HFF-Myc (cell line): ENCODE measurements at regions not wholly inside any gene's neighbourhood (a gene's known extent, or its start where the extent isn't known, plus 50 kb on each side); places are given as distances from the start of the nearest gene placed in this dataset.

Experiments
- DNase-seq: peaks from one replicate; pipeline ENCODE4 v3.0.0-alpha.2; 2011; ENCODE audit warnings: low read depth; ENCODE audit errors: extremely low read depth
- H3K4me3 ChIP-seq: replicated peaks from 2 replicates; pipeline ENCODE4 v1.5.1; 2011; ENCODE audit warnings: low read depth, mild to moderate bottlenecking, control low read depth, low read length
- CTCF ChIP-seq: IDR thresholded peaks from 2 replicates; pipeline ENCODE4 v1.5.1; 2012; ENCODE audit warnings: mild to moderate bottlenecking, low read depth, low read length, control low read depth; ENCODE audit errors: missing control alignments

DNA sequence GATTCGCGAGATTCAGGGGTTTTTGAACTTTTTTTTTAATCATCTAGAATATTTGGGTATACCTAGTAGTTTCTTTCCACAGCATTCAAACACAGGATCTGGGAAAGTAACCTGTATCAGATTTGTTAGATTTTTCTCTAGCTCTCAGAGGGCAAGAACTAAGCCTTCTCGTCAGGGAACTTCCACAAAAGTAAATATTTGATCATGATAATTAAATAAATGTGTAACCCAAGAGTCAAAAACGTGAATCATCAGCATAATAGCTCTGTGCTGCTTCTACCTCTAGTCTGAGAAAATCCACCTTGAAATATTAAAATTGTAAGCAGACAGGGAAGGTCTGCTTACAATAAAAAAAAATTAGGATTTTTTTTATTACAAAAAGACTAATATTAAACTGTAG, 225.7 kb upstream of the SPOPL start:
- DNase-seq = no peak
- TF ChIP-seq CTCF = no peak
- no peak overlapping the region for H3K4me3 ChIP-seq

DNA sequence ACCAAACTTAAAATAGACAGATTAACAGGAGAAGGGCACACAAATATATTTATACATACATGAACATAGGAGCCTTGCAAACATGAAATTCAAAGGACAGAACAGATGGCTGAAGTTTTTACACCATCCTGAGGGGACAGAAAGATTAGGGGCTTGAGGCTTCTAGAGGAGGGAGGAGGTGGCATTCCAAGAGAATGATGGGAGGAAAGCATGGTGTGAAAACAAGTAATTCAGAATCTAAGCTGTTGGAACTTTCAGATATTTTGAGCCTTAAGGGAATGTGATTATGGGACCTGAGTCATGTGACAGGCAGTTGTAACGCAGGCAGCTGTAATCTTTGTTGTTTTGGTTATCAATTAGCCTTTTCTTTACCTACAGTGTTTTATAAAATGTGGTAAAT, 225.2 kb upstream of the SPOPL start:
- no peak for DNase-seq
- H3K4me3 ChIP-seq = no peak overlapping the region
- no peak for TF ChIP-seq CTCF

- DNase-seq = no peak
- no peak overlapping the region for H3K4me3 ChIP-seq
- TF ChIP-seq CTCF = no peak
These were observed 224.5 kb upstream of the SPOPL start for GRCh38 chr2:138277062-138277461.

DNA sequence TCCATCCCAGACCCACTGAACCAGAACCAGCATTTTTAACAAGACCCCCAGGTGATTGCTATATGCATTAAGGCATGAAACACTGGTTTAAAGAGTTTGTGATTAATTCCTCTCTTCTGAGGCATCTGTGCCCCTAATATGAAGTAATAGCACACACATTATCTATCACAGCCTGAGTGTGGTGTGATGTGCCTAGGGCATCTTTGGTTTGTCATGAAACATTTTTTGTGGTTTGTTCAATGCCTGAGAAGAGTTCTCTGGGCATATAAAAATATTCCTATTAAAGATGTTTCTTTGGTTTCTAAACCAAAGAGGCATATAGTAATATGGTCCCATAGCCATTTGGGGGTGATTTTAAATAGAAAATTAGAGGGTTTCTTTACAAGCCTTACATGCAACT, 221.7 kb upstream of the SPOPL start:
- H3K4me3 ChIP-seq = no peak overlapping the region
- DNase-seq = no peak
- no peak for TF ChIP-seq CTCF

GRCh38 chr2:138280999-138281695, 220.4 kb upstream of the SPOPL start:
- no peak for DNase-seq
- no peak overlapping the region for H3K4me3 ChIP-seq
- no peak for TF ChIP-seq CTCF

DNA sequence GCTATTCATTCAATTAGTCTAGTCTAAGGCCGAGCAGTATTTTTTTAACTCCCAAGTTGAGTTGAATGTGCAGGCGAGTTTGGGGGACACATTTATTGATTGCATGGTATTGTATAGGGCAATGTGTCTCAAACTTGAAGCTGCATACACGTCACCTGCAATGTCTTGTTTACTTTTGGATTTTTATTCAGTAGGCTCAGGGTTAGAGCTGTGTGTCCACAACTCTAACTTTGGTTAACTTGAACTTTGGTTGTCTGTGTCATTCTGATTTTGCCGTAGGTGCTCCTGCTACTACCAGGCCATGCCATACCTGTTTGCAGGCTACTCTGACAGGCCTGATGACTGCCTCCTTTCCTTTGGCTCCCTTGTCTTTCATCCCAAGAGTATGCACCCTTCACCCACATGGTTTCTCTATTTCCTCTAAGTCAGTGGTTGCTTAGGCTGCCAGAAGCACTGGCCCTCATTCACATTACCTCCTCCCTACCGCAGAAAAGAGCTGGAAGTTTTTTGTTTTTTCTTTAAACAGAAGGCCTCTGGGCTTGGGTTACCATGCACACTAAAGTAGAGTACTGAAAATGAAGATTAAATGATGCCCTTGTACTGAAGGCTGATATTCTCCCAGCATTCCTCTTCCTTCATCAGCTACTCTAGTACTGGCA, 219.4 kb upstream of the SPOPL start:
- no peak for DNase-seq
- TF ChIP-seq CTCF = no peak
- no peak overlapping the region for H3K4me3 ChIP-seq

GRCh38 chr2:138291805-138292204, 209.8 kb upstream of the SPOPL start:
- TF ChIP-seq CTCF = no peak
- H3K4me3 ChIP-seq = no peak overlapping the region
- no peak for DNase-seq
